Ovary (tissue), 7 donors: ENCODE measurements at regions not wholly inside any gene's neighbourhood (a gene's known extent, or its start where the extent isn't known, plus 50 kb on each side); places are given as distances from the start of the nearest gene placed in this dataset.

Experiments
- DNase-seq, 5 donors: peaks; one replicate each; pipeline ENCODE4 v3.0.0-alpha.2; 2019 to 2020
- H3K27ac ChIP-seq, 2 donors: fragments of 200-600 bp; one replicate each; pipeline versions ENCODE4 v1.5.1 to v1.8.0; 2019 to 2022
- H3K27me3 ChIP-seq: fragments of 200-600 bp; one replicate; pipeline ENCODE4 v1.8.0; 2022
- H3K36me3 ChIP-seq: fragments of 200-600 bp; sonication (generic); one replicate; pipeline ENCODE4 v1.5.1; 2019
- H3K4me1 ChIP-seq: one replicate; pipeline ENCODE4 v1.8.1; 2013; ENCODE audit warnings: mild to moderate bottlenecking, moderate library complexity; ENCODE audit not compliant: insufficient read depth
- H3K4me3 ChIP-seq: fragments of 200-600 bp; sonication (generic); one replicate; pipeline ENCODE4 v1.5.1; 2017
- H3K9me3 ChIP-seq, 2 donors: fragments of 200-600 bp in 1 of 2; sonication (generic) in 1 of 2; one replicate each; pipeline versions ENCODE4 v1.5.1 to v1.8.1; 2013 to 2019; ENCODE audit warnings: mild to moderate bottlenecking in 1 of 2, moderate library complexity in 1 of 2
- EP300 ChIP-seq: sonication (generic); formaldehyde crosslinking; IDR thresholded peaks from one replicate; pipeline ENCODE4 v1.6.1; 2017; ENCODE audit warnings: antibody characterized with exemption
- POLR2A ChIP-seq: fragments of 450-650 bp; IDR thresholded peaks from one replicate; pipeline ENCODE4 v1.6.1; 2017; ENCODE audit warnings: antibody characterized with exemption, mild to moderate bottlenecking, moderate library complexity
- WGBS, 3 donors: extraction: QIAGEN DNeasy Blood & Tissue Kit in 1 of 3; methylation state at CpG; one replicate each; pipeline versions ENCODE4 v1.1.5 to v1.1.7; 2013 to 2017; 5-methylcytosine and 5-hydroxymethylcytosine counted together
- intact Hi-C, 4 donors: fragments of 100-400 bp; cut with DNase I; formaldehyde crosslinking; loops; one replicate each; pipeline versions ENCODE4 v1.11.0 to v1.15.1; 2022 to 2023
- TF ChIP-seq, protein P1 (sequence below), 3 donors: fragments of 450-650 bp in 2 of 3; fragments of 200-600 bp in 1 of 3; IDR thresholded peaks; one replicate each; pipeline versions ENCODE4 v1.5.1 to v1.8.0; 2016 to 2022; ENCODE audit warnings: antibody characterized with exemption in 3 of 3, mild to moderate bottlenecking in 1 of 3
- donor health status: DM: no; HTN: no; CAD: no; lungs with moderate emphysema.
- donor health status: DM: no; HTN: no; CAD: no.
- donor health status: Bipolar disorder and iron deficiency.
- donor health status: DM: no; HTN: no; CAD: no.
- donor health status: DM: yes; HTN: yes; CAD: no.

DNA sequence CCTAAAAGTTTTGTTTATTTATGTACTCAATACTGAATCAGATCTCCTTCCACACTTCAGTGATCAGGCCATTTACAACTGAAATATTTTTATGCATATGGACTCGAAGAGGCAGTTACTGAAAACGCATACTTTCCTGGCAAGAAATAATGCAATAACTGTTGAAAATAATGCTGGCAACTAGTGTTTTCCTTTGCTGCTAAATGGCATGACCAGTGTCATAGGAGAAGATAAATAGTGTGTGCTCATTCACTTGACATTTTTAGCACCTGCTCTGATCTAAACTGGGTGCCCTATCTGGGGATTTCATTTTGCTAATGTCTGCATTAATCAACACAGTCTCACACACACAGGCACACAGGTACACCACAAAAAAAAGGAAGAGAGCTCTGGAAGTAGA, 695.2 kb downstream of the TUSC7 start:
- TF ChIP-seq EP300, result no peak
- no peak for TF ChIP-seq POLR2A
- TF ChIP-seq, protein P1, sequence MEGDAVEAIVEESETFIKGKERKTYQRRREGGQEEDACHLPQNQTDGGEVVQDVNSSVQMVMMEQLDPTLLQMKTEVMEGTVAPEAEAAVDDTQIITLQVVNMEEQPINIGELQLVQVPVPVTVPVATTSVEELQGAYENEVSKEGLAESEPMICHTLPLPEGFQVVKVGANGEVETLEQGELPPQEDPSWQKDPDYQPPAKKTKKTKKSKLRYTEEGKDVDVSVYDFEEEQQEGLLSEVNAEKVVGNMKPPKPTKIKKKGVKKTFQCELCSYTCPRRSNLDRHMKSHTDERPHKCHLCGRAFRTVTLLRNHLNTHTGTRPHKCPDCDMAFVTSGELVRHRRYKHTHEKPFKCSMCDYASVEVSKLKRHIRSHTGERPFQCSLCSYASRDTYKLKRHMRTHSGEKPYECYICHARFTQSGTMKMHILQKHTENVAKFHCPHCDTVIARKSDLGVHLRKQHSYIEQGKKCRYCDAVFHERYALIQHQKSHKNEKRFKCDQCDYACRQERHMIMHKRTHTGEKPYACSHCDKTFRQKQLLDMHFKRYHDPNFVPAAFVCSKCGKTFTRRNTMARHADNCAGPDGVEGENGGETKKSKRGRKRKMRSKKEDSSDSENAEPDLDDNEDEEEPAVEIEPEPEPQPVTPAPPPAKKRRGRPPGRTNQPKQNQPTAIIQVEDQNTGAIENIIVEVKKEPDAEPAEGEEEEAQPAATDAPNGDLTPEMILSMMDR (IDR thresholded peaks at IDR 0.05), result no peak
- DNase-seq, result no peak
- Histone ChIP-seq H3K9me3 (no peaks in the 10 kb centered on the region), H3K27me3 (no peaks in the 10 kb centered on the region), H3K4me1 (no peaks in the 10 kb centered on the region), H3K27ac (no peak overlapping the region), H3K4me3 (no peak overlapping the region), H3K36me3 (no peaks in the 10 kb centered on the region)
- intact Hi-C loops, result no loop called here
- WGBS, 3 donors, result 71 to 77% (median 72%) methylated on average over 2 of the region's 2 CpGs

DNA sequence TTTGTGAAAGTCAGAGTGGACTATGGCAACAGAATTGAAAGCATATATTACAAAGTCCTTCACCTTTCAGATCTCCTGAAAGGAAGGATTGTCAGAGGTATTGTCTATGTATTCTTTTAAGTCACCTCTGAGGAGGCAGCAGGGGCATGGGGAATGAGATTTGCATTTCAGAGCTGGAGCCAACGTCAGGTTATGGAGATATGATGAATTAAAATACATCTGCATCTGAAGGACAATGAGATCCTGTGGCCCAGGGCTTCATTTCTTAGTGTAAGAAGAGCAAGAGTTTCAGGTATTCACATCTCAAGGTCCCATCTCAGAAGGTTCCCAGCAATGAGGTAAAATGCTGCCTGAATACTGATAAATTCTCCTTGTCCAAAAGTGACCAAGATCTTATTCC, 695.8 kb downstream of the TUSC7 start:
- Histone ChIP-seq H3K27me3 (no peaks in the 10 kb centered on the region), H3K4me1 (no peaks in the 10 kb centered on the region), H3K36me3 (no peaks in the 10 kb centered on the region), H3K27ac (no peak overlapping the region), H3K4me3 (no peak overlapping the region), H3K9me3 (no peaks in the 10 kb centered on the region)
- DNase-seq, result no peak
- WGBS, 3 donors, result 32 to 73% (median 39%) methylated on average over 1 of the region's 1 CpG
- intact Hi-C loops, result no loop called here
- TF ChIP-seq POLR2A (no peak), EP300 (no peak)
- TF ChIP-seq, protein P1 (IDR thresholded peaks at IDR 0.05), result no peak

DNA sequence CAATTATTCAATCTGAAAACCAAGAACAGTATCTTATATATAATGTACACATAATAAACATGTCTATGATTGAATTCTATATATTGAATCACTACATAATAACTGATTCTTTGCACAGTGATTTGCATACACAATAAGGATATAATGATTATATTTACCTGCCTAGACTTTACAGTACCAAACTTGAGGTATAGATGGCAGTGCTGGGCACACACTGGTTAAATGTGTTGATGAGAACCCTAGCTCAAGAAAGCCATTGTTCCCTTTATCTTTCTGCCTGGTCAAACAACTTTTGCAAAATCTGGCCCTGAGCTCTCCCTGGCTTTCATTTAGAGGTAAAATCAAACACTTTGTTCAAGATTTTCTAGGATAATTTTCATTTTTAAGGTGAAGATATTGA, 697.7 kb downstream of the TUSC7 start:
- Histone ChIP-seq H3K27me3 (no peaks in the 10 kb centered on the region), H3K36me3 (no peaks in the 10 kb centered on the region), H3K27ac (no peak overlapping the region), H3K4me3 (no peak overlapping the region), H3K4me1 (no peaks in the 10 kb centered on the region), H3K9me3 (no peaks in the 10 kb centered on the region)
- TF ChIP-seq POLR2A (no peak), EP300 (no peak)
- TF ChIP-seq, protein P1 (IDR thresholded peaks at IDR 0.05), result no peak
- DNase-seq, result no peak
- intact Hi-C loops, result no loop called here

DNA sequence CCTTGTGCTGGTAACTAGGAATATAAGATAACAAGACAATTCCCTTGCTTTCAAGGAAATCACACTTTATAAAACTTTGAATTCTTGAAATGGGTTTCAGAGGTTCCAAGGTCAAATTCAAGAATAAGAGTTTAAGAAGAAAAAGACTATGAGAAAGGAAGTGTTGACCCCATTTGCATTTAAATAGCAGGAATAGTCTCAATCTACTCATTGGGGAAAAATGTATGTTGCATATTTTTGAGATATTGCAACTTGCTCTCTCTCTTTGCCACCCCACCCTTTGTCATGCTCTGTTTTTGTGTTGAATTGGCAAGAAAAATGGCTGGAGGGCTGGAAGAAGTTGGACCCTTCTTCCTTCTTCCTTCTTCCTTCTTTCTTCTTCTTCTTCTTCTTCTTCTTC, 699.2 kb downstream of the TUSC7 start:
- H3K9me3 ChIP-seq, result no peaks in the 10 kb centered on the region
- no peak for DNase-seq
- H3K36me3 ChIP-seq, result no peaks in the 10 kb centered on the region
- H3K27ac ChIP-seq, result no peak overlapping the region
- TF ChIP-seq, protein P1 (IDR thresholded peaks at IDR 0.05), result no peak
- no peak for TF ChIP-seq EP300
- no peak for TF ChIP-seq POLR2A
- intact Hi-C loops, result no loop called here
- no peak overlapping the region for H3K4me3 ChIP-seq
- H3K27me3 ChIP-seq, result no peaks in the 10 kb centered on the region
- no peaks in the 10 kb centered on the region for H3K4me1 ChIP-seq

DNA sequence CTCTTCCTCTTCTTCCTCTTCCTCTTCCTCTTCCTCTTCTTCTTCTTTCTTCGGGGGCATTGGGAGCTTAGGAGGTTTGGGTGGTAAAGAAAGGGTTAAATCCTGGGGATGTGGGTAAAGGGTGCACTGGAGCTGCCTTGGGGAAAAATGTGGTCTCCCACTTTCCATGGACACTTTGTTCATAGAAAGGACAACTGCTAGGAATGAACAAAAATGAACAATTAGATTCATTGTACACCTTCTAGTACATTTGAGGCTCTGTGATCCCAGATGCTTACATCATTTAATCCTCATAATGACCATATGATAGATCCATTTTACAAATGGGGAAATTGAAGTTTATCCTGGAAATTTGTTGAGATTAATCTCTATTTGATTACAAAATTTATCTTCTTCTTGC, 699.7 kb downstream of the TUSC7 start:
- Histone ChIP-seq H3K4me3 (no peak overlapping the region), H3K4me1 (no peaks in the 10 kb centered on the region), H3K9me3 (no peaks in the 10 kb centered on the region), H3K27me3 (no peaks in the 10 kb centered on the region), H3K27ac (no peak overlapping the region), H3K36me3 (no peaks in the 10 kb centered on the region)
- TF ChIP-seq POLR2A (no peak), EP300 (no peak)
- TF ChIP-seq, protein P1 (IDR thresholded peaks at IDR 0.05), result no peak
- no peak for DNase-seq
- intact Hi-C loops, result no loop called here
- 84 to 92% (median 88%) methylated on average over 1 of the region's 1 CpG for WGBS, 3 donors
